HG03045 (cell line): ENCODE measurements at regions not wholly inside any gene's neighbourhood (a gene's known extent, or its start where the extent isn't known, plus 50 kb on each side); places are given as distances from the start of the nearest gene placed in this dataset.

Experiments used
- ATAC-seq: cut with Tn5 transposase; IDR thresholded peaks from one replicate; pipeline ENCODE4 v1.9.1; 2021; ENCODE audit warnings: mild to moderate bottlenecking, moderate library complexity; ENCODE audit not compliant: unreplicated experiment

DNA sequence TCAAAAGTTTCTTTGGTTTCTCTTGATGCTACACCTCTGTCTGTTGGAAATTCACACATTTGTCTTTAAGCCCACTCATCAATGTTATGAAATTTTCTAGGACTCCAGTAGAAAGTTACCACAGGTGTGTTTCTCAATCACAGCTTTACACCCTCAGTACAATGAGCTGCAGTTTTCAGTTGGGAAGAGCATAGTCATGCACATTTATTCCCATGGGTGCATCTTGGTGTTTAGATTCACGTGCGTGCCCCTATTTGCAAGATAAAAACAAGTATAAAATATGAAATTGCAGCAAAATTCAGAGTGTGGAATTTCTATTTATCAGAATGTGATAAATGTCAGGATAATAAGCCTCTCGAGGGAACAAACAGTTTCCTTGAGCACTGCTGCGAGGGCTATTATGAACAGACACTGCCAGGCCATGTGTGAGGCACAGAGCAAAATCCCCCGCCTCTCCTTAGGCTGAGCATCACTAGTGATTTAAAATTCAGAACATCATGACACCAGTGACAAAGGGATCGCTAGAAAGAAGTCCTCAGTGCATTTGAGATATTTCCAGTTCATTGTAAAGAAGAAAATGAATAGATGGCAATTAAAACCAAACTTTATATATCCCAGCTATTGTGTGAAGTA lies 512.2 kb upstream of the TCF4 start:
- ATAC-seq: no peak

DNA sequence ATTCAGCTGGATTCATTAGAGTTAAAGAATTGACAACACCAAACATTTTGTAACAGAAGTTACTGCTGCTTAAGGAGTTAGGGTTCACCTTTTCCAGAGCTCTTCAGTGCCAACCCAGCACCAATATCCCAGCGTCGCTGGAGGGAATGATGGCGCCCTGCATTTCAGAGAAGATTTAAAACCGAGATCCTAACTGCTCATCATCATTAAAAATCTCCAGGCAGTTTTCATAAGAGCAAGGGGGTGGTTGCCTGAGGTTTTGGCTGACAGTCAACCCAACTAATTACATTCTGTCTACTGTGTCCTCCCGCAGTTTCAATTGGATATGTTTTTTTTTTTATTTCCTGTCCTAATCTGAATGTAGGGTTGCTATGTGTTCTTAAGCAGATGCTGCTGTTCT lies 509.6 kb upstream of the TCF4 start:
- ATAC-seq: no peak

DNA sequence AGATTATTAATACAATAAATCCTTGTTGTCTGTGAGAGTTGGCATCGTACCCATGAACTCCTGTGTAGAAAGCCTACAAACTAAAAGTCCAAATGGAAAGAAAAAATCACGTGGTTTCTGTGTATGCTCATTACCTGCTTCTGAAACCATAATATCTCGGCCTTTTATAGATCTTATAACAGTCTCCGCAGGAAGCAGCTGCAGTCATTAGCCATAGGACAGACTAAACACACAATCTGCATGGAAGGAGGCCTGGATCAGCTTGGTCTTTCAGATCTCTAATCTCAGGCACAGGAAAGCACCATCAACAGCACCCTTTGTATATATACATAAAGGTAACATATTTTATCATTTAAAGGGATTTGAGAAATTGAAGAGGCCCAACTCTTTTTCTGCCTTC lies 508.9 kb upstream of the TCF4 start:
- ATAC-seq: no peak

DNA sequence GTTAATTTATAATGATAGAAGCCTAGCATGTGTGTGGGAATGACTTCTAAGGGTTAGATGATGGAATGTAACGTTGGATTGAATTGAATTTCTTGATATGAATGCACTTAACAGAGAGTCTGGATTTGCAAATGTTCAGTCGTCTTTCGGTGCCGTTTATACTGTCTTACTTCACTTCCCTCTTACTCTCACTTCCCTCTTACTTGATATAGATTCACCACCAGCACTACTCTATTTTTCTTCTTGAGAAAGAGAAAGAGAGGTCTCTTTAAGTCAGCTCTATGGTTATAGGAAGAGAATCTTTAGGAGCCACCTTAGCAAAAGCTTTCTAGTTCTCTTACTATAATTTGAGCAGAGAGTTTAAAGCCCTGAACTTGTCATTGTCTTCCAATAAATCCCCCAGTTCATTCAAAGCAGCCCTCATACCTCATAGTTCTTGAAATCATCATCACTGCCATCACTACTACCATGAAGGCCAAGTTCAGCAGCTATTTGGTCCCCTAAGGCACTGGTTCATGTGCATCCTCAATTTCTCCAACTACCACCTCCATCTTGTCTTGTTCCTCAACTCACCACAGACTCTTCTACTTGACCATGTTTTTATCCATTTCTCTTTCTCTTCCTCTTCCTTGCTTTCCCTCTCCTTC lies 501.7 kb upstream of the TCF4 start:
- no peak for ATAC-seq

DNA sequence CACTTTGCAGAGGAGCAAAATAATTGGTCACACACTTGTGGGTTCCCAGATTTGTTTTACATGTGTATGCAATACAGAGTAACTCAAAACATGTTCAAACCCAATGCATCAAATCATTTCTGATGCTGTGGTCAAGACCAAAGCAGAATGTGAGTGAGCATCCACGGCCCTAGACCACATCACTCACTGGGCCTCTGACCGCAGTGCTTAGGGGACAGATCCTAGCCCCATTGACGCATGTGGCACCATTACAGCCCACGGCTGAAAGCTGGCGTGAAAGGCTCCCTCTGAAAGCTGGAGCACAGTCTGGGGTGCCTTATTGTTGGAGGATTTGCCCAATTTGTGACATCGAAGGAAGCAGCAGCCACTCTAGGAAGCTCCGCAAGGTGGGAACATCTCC lies 498.8 kb upstream of the TCF4 start:
- ATAC-seq: no peak

DNA sequence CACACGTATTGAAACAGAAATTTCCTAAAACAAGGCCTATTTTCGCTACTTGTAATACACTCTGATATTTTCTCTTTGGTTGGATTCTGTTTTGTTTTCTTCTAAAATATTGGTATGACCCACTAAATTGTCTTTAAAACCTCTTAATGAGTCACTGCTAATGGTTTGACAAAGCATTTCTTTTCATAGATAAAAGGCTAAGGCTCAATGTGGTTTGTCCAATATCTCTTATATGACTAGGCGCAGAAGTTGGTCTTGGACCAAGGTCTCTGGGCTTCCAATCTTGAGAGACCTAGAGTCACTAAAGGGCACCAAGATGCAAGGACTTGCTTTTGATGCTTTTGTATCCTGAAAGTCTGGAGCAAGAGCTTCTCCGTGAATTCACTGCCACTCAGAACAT lies 498.2 kb upstream of the TCF4 start:
- no peak for ATAC-seq

DNA sequence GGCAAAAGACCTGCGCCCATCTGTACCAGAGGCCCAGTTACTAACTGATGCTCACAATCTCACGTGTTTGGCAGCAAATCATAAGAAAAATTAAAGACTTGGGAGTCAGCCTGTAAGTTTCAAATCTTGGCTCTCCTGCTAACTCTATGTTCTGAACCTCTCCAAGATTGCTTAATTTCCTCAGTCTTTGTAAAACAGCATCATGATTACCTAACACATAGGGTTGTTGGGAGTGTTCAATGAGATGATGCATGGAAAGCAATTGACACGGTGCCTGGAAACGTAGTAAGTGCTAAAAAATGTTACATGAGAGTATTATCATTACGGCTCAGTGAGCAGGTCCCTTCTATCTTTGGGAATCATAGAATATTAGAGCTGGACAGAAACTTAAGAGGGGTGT lies 497.6 kb upstream of the TCF4 start:
- no peak for ATAC-seq

DNA sequence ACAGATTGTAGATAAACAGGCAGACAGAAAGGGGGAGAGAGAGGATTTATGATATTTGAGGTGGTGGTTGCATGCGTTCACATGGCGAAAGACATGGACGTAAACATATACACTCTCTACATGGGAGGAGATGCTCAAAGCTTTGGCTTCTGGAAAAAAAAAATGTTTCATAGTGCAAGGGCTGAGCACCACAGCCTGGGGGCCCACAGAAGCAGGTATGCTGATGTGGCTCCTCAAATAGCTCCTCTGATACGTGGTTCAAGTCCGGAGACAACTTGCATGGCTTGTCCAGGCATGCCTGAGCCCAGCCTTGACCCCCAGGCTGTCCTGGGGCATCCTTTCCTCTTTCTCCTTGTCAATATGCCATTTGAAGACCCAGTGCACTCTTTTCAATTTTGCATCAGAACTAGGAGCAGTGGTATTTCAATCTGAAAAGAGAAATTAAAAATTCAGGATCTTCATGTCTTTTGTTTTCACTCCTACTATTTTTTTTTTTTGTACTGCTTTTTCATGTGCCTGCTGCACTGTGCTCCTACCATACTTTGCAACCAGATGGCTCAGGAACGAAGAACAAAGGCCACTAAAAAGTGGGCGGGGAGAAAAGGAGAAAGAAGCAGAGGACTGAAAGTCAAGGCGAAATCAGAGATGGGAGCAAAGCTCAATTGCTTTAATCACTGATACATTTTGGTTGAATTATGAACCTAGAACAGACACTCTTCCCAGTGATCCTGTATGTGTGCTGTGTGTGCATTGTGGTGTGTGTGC lies 495.7 kb upstream of the TCF4 start:
- no peak for ATAC-seq

DNA sequence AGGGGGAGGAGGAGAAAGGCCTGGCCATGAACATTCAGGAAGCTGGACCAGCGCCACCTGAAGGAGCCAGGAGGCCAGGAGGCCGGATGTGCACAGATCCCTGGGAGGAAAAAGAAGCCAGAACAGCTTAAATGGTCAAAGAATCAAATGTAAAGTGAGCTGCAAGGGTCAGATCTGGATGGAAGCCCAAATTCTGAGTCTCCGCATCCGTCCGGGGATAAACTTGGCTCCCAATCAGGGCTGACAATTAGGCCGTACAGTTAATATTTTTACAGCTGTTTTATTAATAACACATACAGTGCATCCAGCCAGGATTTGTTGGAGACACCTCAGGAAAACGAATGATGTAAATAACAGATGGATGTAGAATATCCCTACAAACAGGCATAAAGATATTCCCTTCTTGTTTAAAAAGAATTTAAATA lies 495.1 kb upstream of the TCF4 start:
- ATAC-seq: no peak

DNA sequence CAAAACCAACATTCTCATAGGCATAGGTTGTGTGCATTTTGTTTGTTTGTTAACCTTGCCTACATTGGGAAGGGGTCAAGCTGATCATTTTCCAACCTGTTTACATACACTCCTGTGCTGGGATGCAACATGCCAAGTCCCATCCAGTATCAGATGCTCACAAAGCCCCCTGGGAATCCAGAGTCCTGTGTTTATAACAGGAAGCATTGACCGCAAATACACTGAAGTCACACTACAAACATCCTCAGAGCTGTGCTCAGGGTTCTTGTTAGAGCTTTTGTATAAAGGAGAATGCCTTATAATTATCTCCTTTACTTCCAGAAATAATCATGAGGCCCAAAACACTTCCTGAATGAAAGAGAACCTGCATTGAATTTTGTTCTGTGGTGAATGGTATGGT lies 488.7 kb upstream of the TCF4 start:
- ATAC-seq: no peak

DNA sequence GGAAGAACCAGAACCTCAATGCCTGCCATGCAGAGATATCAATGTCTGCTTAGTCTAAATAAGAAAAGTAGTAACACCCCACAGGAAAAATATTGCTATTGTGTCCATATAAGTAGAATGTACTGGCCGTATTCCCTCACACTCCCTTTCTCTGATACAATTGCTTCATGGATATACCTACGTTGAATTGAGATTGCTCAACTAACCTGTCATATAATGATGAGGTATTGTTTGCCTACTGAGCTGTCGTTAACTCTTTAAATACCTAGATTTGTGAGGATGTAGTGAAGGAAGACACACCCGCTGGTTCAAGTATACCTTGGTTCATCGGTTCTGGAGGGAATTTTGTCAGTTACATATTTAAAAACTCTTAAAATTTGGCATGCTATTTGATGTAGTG lies 480.7 kb upstream of the TCF4 start:
- no peak for ATAC-seq

DNA sequence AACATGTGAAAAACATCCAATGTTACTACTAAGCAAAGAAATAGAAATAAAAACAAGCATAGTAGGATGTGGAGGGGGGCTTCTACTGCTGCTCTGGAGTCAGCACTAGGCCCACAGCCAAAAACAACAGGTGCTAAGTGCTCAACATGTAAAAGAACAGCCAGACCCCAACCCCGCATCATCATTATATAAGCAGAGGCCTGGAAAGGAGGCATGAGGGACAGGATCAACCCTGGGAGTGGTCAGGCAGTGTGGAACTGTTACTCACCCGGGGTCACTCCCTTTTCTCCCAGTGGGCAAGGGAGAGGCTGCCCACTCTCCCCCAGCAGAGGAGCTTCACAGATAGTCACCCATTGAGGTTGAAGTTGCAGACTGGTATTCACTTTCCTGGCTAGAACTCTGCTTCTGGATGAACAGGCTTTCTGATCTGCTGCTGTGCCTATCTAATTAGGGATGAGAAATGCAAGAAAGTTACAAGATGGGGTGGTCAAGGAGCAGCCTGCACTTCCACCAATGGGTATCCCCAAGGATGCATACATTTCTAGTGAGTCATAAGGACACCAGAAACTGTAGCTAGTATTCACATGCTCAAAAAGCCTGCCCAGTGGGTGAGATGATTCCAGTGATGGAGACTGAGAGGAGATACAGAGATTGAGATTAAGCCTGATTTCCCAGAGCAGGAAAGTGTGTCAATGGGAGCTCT lies 480.1 kb upstream of the TCF4 start:
- no peak for ATAC-seq

DNA sequence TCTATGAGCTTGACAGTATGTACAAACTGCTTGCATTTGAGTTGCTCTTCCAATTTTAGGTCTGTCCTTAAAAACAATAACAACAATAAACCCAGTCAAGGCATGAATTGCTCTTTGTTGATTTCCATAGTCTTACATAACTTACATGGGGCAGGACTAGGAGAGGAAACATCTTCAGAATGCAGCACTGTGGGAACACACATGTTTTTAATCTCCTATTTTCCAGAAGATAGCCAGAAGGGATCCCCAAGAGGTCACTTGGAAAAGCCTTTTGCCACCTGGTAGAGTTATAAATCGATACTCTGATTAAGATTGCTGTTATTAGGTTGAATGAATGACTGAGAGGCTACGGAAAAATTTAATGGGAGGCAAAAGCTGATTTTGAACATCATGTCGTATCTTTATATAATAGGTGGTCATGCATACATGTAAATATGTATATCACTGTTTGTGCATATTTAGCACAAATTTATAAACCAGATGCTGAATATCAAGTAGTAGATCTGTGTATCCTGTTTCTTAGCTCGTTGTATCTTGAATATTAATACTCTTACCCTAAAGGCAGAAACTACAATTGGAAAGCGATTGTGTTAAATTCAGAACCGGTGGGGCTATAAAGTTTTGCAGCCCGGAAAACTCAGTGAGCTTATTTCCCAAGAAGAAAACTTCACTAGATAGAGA lies 479.4 kb upstream of the TCF4 start:
- ATAC-seq: no peak

DNA sequence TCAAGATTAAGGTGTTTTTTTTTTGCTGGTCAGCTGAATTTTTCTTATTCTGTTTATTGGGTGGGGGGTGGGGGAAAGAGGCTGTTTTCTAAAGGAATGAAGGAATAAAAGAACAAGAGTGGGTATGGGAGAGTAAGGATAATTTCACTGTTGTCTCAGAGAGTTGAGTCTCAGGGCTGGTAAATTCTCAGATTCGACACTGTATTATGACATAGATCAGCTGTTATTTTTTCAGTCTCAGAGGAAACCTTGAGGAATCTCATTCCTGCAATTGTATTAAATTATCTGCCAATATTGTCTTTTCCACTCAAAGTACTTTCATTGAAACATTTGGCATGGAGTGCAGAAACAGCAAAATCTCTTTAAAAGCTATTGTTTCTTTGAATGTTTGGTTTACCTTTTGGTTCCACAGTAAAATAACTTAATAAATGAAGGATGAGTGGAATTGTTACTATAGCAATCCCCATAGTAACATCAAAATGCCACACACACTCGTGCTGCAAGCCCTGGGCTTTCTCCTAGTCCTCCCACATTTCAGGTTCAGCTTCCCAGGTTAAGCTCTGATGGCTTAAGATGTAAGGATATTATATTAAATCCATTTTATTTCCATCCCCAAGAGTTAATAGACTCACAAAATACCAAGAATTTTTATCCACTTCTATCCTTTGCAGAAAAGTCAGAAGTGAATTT lies 478.7 kb upstream of the TCF4 start:
- no peak for ATAC-seq

DNA sequence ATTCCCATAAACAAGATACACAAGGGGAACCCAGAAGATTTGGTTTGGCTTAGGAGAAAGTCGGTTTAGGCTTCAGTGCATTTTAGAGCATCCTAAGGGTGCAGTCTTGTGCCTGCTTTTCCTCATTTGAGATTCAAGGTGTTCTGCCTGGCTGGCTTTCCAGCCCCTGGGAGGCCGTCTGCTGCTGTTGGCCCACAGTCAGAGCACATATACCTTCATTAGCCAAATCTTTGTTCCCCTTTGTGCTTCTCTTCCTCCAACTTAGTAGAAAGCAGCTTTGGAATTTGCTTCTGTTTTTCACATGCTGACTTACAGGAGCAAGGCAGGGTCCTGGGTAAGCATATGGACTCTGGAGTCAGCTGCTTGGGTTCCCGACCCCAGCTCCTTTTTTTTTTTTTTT lies 477.1 kb upstream of the TCF4 start:
- ATAC-seq: no peak

DNA sequence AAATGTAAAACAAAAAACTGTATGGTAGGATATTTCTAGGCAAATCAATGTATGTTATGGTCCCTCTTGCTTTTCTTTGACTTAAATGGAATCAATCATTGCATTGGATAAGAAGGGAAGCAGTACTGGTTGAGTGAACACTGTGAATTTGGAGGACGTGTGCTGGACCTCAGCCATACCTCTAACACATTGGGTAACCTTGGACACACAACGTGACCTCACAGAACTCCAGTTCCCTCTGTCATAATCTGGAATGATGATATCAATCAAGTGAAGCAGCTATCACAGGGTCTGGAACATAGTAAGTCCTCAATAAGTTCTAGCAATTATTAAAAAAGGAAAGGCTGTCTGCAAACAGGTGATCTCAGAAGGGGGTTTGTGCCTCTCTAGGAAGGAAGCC lies 474.9 kb upstream of the TCF4 start:
- no peak for ATAC-seq

DNA sequence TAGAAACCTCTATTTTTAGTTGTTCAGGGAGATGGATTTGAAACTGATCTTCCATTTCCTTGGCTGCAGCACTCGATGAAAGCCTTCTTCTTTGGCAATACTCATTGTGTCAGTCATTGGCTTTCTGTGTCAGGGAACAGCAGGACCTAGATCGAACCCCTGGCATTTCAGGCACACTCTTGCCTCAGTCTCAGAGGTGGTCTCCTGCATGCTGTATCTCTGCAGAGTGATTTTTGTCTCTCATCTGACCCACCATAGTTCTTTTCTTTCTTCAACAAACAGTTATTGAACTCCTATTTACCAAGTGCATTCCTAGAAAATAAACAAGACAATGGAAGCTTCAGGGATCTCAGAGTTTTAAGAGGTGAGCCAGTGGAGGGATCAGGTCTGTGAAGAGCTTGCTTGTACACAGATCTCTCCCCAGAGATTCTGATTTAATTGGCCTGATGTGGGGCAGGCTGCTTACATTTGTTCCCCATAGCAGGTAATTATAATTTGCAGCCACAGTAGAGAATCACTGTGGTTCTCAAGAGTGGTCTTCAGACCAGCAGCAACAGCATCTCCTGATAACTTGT lies 473.1 kb upstream of the TCF4 start:
- no peak for ATAC-seq

DNA sequence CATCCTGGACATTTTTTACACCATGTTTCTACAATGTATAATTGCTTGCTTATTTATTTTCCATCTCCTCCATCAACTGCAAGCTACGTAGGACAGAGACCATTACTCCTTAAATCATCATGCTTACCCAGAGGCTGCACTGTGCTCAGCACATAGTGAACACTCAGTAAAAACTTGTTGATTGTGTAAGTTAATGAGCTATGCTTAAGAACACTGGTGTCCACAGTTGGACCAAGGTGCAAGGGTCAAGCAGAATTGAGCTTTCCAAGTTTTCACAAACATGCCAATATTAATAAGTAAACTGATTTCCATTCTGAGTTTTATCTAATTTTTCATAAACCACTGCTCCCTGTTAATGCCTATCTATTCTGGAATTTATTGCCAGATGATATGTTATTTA lies 464.2 kb upstream of the TCF4 start:
- no peak for ATAC-seq

DNA sequence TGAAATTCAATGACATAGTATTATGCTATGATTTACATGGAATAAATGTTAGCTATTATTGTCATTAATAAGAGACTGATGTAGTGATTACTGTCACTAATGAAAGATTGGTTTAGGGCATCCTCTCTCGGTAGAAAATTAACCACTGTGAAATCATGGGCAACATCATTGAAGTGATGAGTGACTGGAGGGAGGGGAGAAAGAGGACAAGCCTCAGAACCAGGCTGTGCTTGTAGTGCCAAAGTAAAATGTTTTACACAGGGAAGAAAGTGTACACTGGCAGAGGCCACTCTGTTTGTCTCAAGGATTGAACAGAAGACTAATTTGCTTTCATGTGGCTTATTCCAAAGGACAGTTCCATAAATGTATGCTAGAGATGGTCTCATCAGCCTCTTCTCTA lies 456.2 kb upstream of the TCF4 start:
- no peak for ATAC-seq

DNA sequence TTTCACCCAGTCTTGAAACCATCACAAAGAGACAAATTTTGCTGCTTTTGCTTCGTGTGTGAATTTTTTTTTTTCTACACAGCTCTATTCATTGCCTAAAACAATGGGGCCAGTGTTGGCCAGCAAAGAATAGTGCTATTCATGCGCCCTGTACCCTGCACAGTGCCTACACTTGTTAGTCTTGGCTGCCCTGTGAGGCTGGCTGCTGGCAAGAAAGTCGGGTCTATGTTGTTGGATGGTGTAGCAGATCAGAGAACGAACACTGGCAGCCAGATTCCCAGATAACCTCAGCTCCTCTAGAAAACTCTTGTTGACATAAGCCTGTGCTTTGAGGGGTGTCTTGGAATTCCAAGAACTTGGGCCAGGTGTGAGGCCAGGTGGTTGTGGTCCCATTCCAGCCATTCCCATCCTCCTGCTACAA lies 455.7 kb upstream of the TCF4 start:
- ATAC-seq: no peak
